ENCODE measurements at regions not wholly inside any gene's neighbourhood (a gene's known extent, or its start where the extent isn't known, plus 50 kb on each side); places are given as distances from the start of the nearest gene placed in this dataset.

DNA sequence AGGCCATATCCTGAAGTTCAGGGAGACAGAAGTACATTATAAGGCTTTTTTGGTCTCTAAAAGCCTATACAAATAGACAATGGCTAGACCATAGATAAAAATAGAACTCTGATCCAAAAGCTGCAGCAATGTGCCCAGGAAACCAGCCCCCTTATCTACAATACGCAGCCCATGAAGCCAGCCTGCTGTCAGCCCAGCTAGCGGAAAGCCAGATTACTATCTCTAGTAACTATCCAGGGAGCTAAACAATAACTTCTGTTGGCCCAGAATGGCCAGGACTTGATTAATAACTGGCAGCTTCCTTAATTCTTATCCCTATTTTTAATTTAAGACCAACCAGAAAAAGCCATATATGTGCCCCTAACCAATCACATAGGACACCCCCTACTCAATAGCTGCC lies 160.4 kb upstream of the SMLR1 start:
- no peak for FAIRE-seq
- Histone ChIP-seq H3K9me3 (replicated peaks; ENCODE audit: control insufficient read depth, insufficient read depth, low read length) (no peaks in the 10 kb centered on the region), H3K9me1 (replicated peaks; ENCODE audit: control insufficient read depth, extremely low read depth, insufficient read depth, low read length) (no peaks in the 10 kb centered on the region), H3K9ac (replicated peaks; ENCODE audit: extremely low read depth, insufficient read depth, low read length) (no peak overlapping the region), H3K4me2 (ENCODE audit: insufficient read depth, low read length) (no peak overlapping the region), H3K4me3 (replicated peaks in 1 of 3; ENCODE audit: insufficient read depth in 1 of 3, low read depth in 1 of 3, low read length in 3 of 3) (no peak overlapping the region), H3K4me1 (ENCODE audit: control insufficient read depth, extremely low read depth, insufficient read depth, low read length) (no peaks in the 10 kb centered on the region), H3K79me2 (ENCODE audit: control insufficient read depth, insufficient read depth, low read length) (no peaks in the 10 kb centered on the region), H3K27ac (ENCODE audit: insufficient read depth, low read depth, low read length) (no peak overlapping the region), H3K27me3 (ENCODE audit: control insufficient read depth in 2 of 2, insufficient read depth in 2 of 2, low read length in 2 of 2) (no peaks in the 10 kb centered on the region), H2AFZ (ENCODE audit: low read depth, low read length) (no peak overlapping the region), H3K36me3 (ENCODE audit: control insufficient read depth in 2 of 2, extremely low read depth in 1 of 2, insufficient read depth in 2 of 2, low read length in 2 of 2) (no peaks in the 10 kb centered on the region), H4K20me1 (replicated peaks; ENCODE audit: control insufficient read depth, extremely low read depth, insufficient read depth, low read length) (no peaks in the 10 kb centered on the region)
- TF ChIP-seq, protein P1, sequence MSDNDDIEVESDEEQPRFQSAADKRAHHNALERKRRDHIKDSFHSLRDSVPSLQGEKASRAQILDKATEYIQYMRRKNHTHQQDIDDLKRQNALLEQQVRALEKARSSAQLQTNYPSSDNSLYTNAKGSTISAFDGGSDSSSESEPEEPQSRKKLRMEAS (IDR thresholded peaks at IDR 0.05; ENCODE audit: insufficient read depth, insufficient read length): no peak
- TF ChIP-seq GATA2 (IDR thresholded peaks at IDR 0.05; ENCODE audit: insufficient read depth, insufficient read length, low read depth, low read length) (no peak), EZH2 (IDR thresholded peaks at IDR 0.05; ENCODE audit: borderline replicate concordance, low read depth, low read length, severe bottlenecking) (no peak), MYC (IDR thresholded peaks at IDR 0.05; ENCODE audit: low read depth, low read length) (no peak), POLR2A (IDR thresholded peaks at IDR 0.05; ENCODE audit: low read depth, low read length) (no peak)
- TF ChIP-seq, protein P2, sequence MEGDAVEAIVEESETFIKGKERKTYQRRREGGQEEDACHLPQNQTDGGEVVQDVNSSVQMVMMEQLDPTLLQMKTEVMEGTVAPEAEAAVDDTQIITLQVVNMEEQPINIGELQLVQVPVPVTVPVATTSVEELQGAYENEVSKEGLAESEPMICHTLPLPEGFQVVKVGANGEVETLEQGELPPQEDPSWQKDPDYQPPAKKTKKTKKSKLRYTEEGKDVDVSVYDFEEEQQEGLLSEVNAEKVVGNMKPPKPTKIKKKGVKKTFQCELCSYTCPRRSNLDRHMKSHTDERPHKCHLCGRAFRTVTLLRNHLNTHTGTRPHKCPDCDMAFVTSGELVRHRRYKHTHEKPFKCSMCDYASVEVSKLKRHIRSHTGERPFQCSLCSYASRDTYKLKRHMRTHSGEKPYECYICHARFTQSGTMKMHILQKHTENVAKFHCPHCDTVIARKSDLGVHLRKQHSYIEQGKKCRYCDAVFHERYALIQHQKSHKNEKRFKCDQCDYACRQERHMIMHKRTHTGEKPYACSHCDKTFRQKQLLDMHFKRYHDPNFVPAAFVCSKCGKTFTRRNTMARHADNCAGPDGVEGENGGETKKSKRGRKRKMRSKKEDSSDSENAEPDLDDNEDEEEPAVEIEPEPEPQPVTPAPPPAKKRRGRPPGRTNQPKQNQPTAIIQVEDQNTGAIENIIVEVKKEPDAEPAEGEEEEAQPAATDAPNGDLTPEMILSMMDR (IDR thresholded peaks at IDR 0.05; ENCODE audit: extremely low read depth in 1 of 2, insufficient read depth in 1 of 2, low read depth in 1 of 2, low read length in 2 of 2): no peak
- dilution Hi-C loops (cut with MboI; ENCODE audit: extremely low pct_ligation_motif_present, low sequenced_read_pairs) (no loop called here), intact Hi-C loops (cut with micrococcal nuclease) (no loop called here)
- DNase-seq (ENCODE audit: low read depth, low spot score): no peak
- ChIA-PET CTCF (interaction anchor here (0.8 to 1.1 kb wide), 3 partner anchors 9 to 31 kb away, joined by 3 to 4 read pairs (median 3); no protein-coding TSS in a partner anchor), POLR2A (no interaction called here)
- no TSS peak for BruUV-seq (replicated peaks)

DNA sequence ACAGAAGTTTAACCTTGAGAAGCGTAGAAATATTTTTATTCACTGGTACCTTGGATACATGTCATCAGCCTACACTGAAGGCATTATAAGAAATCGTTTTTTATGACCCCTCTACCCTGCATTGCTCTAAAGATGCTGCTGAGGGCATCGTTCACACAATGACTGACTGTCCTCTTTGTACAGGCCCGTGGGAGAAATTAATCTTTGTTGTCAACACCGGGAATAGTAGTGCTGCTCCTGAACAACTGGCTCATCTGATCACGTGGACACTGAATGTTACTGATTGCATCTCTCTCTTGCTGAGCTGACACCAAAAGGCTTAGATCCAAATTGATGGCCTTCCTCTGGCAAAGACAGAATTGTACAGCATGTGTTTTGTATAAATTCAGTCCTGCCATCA lies 157.1 kb upstream of the SMLR1 start:
- ChIA-PET POLR2A (no interaction called here), CTCF (no interaction called here)
- TF ChIP-seq POLR2AphosphoS5 (IDR thresholded peaks at IDR 0.05; ENCODE audit: insufficient read depth, low read depth, low read length) (no peak), FOS (IDR thresholded peaks at IDR 0.05; ENCODE audit: borderline replicate concordance, insufficient read depth, low read length) (no peak), EZH2 (IDR thresholded peaks at IDR 0.05; ENCODE audit: borderline replicate concordance, low read depth, low read length, severe bottlenecking) (no peak), GATA2 (IDR thresholded peaks at IDR 0.05; ENCODE audit: insufficient read depth, insufficient read length, low read depth, low read length) (no peak), JUN (IDR thresholded peaks at IDR 0.05; ENCODE audit: borderline replicate concordance, insufficient read depth, insufficient read length, low read depth) (no peak), POLR2A (IDR thresholded peaks at IDR 0.05; ENCODE audit: low read depth, low read length) (no peak)
- TF ChIP-seq, protein P1 (IDR thresholded peaks at IDR 0.05; ENCODE audit: insufficient read depth, insufficient read length): no peak
- TF ChIP-seq, protein P2 (IDR thresholded peaks at IDR 0.05; ENCODE audit: extremely low read depth in 1 of 2, insufficient read depth in 1 of 2, low read depth in 1 of 2, low read length in 2 of 2): no peak
- Histone ChIP-seq H3K4me1 (ENCODE audit: control insufficient read depth, extremely low read depth, insufficient read depth, low read length) (peaks cover 4% of the 10 kb centered on the region), H3K4me2 (ENCODE audit: insufficient read depth, low read length) (no peak overlapping the region), H3K9me3 (replicated peaks; ENCODE audit: control insufficient read depth, insufficient read depth, low read length) (no peaks in the 10 kb centered on the region), H3K27me3 (ENCODE audit: control insufficient read depth in 2 of 2, insufficient read depth in 2 of 2, low read length in 2 of 2) (no peaks in the 10 kb centered on the region), H3K36me3 (ENCODE audit: control insufficient read depth in 2 of 2, extremely low read depth in 1 of 2, insufficient read depth in 2 of 2, low read length in 2 of 2) (no peaks in the 10 kb centered on the region), H3K27ac (ENCODE audit: insufficient read depth, low read depth, low read length) (no peak overlapping the region), H2AFZ (ENCODE audit: low read depth, low read length) (no peak overlapping the region), H3K9me1 (replicated peaks; ENCODE audit: control insufficient read depth, extremely low read depth, insufficient read depth, low read length) (peaks cover under 1% of the 10 kb centered on the region), H4K20me1 (replicated peaks; ENCODE audit: control insufficient read depth, extremely low read depth, insufficient read depth, low read length) (no peaks in the 10 kb centered on the region), H3K9ac (replicated peaks; ENCODE audit: extremely low read depth, insufficient read depth, low read length) (no peak overlapping the region), H3K4me3 (replicated peaks in 1 of 3; ENCODE audit: insufficient read depth in 1 of 3, low read depth in 1 of 3, low read length in 3 of 3) (no peak overlapping the region), H3K79me2 (ENCODE audit: control insufficient read depth, insufficient read depth, low read length) (no peaks in the 10 kb centered on the region)
- no peak for FAIRE-seq
- DNase-seq (ENCODE audit: low read depth, low spot score): no peak
- intact Hi-C loops (cut with micrococcal nuclease): no loop called here
- dilution Hi-C loops (cut with MboI; ENCODE audit: extremely low pct_ligation_motif_present, low sequenced_read_pairs): no loop called here
- BruUV-seq (replicated peaks): no TSS peak

Data from endothelial cell of umbilical vein (primary cell).